ENCODE measurements at regions not wholly inside any gene's neighbourhood (a gene's known extent, or its start where the extent isn't known, plus 50 kb on each side); places are given as distances from the start of the nearest gene placed in this dataset.

GRCh38 chr5:60362158-60362557 lies 337.8 kb downstream of the DEPDC1B start:
- no peaks in the 10 kb centered on the region for H3K79me1 ChIP-seq (ENCODE audit: insufficient read depth, low read depth, low read length, poor library complexity, severe bottlenecking)
- H3K79me2 ChIP-seq (ENCODE audit: insufficient read depth, low read length), result no peaks in the 10 kb centered on the region
- Mint-ChIP-seq H3K27me3 (ENCODE audit: low read depth) (no peaks in the 10 kb centered on the region), H3K4me1 (peaks cover 0 to 4% of the 10 kb centered on the region in 2 experiments; a peak in 2 of 4 replicates), H3K4me3 (no peak overlapping the region), H3K27ac (no peak overlapping the region), H3K36me3 (ENCODE audit: insufficient read depth in 1 of 3, low read depth in 3 of 3) (no peaks in the 10 kb centered on the region), H3K9me3 (no peaks in the 10 kb centered on the region)
- H3K56ac ChIP-seq (ENCODE audit: insufficient read length, low read depth, low read length), result no peak overlapping the region
- H2BK20ac ChIP-seq (ENCODE audit: low read depth, low read length, poor library complexity, severe bottlenecking), result no peak overlapping the region
- no peak overlapping the region for H4K5ac ChIP-seq (ENCODE audit: insufficient read length, low read depth, low read length)
- no peak for DNase-seq
- no peak overlapping the region for H3K9ac ChIP-seq (ENCODE audit: extremely low read depth, insufficient read length, low read length)
- TF ChIP-seq CTCF (conservative IDR thresholded peaks at IDR 0.05), result no peak
- no peak overlapping the region for H3K23ac ChIP-seq (ENCODE audit: insufficient read length, low read depth, low read length)
- H3K27me3 ChIP-seq (ENCODE audit: insufficient read depth, low read length), result no peaks in the 10 kb centered on the region
- no peak overlapping the region for H2BK12ac ChIP-seq (ENCODE audit: insufficient read length, low read depth, low read length)
- H2BK15ac ChIP-seq (ENCODE audit: low read depth, low read length), result no peak overlapping the region
- no peak overlapping the region for H2BK120ac ChIP-seq (ENCODE audit: low read depth, low read length, poor library complexity, severe bottlenecking)
- H3K4me2 ChIP-seq (ENCODE audit: insufficient read depth, insufficient read length, low read length), result no peak overlapping the region
- H3K14ac ChIP-seq (ENCODE audit: insufficient read depth, low read length), result no peak overlapping the region
- no peak overlapping the region for H3K18ac ChIP-seq (ENCODE audit: insufficient read length, low read depth, low read length)
- H2AK5ac ChIP-seq (ENCODE audit: insufficient read length, low read length), result no peak overlapping the region
- no peak overlapping the region for H3K4ac ChIP-seq (ENCODE audit: low read depth, low read length)
- H4K20me1 ChIP-seq (ENCODE audit: control insufficient read depth, insufficient read depth, insufficient read length), result no peaks in the 10 kb centered on the region
- no peak overlapping the region for H4K91ac ChIP-seq (ENCODE audit: insufficient read length, low read depth, low read length)
- no peaks in the 10 kb centered on the region; the same call in 1 of the 2 replicates for H3K4me1 ChIP-seq (ENCODE audit: insufficient read depth, low read length)
- no peak overlapping the region for H2AFZ ChIP-seq (ENCODE audit: low read length)
- H3K27ac ChIP-seq (ENCODE audit: insufficient read length, low read depth, low read length), result no peak overlapping the region
- no peak overlapping the region for H4K8ac ChIP-seq (replicated peaks; ENCODE audit: insufficient read length, low read depth, low read length)
- H3T11ph ChIP-seq (ENCODE audit: low read length), result no peak overlapping the region
- H3K23me2 ChIP-seq (ENCODE audit: insufficient read length, low read depth, low read length, poor library complexity, severe bottlenecking), result no peaks in the 10 kb centered on the region
- H2BK5ac ChIP-seq (ENCODE audit: insufficient read length, low read length), result no peak overlapping the region
- no peaks in the 10 kb centered on the region for H3K9me3 ChIP-seq (ENCODE audit: control insufficient read depth, low read depth, low read length)

Data from H9 (cell line).